ENCODE measurements at regions not wholly inside any gene's neighbourhood (a gene's known extent, or its start where the extent isn't known, plus 50 kb on each side); places are given as distances from the start of the nearest gene placed in this dataset.

- no peak overlapping the region for H2AFZ ChIP-seq (ENCODE audit: insufficient read depth, low read depth, low read length, poor library complexity, severe bottlenecking)
- no peaks in the 10 kb centered on the region for H3K27me3 ChIP-seq (ENCODE audit: control insufficient read depth in 2 of 2, insufficient read depth in 2 of 2, low read length in 2 of 2)
- Mint-ChIP-seq H3K27ac (no peak overlapping the region), H3K27me3 (ENCODE audit: low read depth in 3 of 3) (peaks cover 0 to 4% (median 3%) of the 10 kb centered on the region in 3 donors), H3K9me3 (peaks cover 0 to 5% (median 0%) of the 10 kb centered on the region in 7 donors), H3K36me3 (no peaks in the 10 kb centered on the region), H3K4me1 (no peaks in the 10 kb centered on the region), H3K4me3 (no peak overlapping the region)
- H3K9me3 ChIP-seq (replicated peaks in 1 of 2; ENCODE audit: control insufficient read depth in 1 of 2, insufficient read depth in 1 of 2, low read length in 2 of 2), result no peaks in the 10 kb centered on the region
- no peaks in the 10 kb centered on the region for H3K4me1 ChIP-seq (ENCODE audit: control insufficient read depth in 1 of 2, insufficient read depth in 2 of 2, low read length in 2 of 2)
- DNase-seq, result no peak
- H3K9ac ChIP-seq (ENCODE audit: insufficient read depth, low read length, poor library complexity, severe bottlenecking), result no peak overlapping the region
- no peak overlapping the region for H3K4me2 ChIP-seq (replicated peaks; ENCODE audit: extremely low read depth, low read length, poor library complexity, severe bottlenecking)
- WGBS (ENCODE audit: insufficient coverage), result no CpG with 5 or more reads among the region's 4 CpGs
- H3K27ac ChIP-seq (ENCODE audit: low read depth in 1 of 2, low read length in 2 of 2), result no peak overlapping the region
- intact Hi-C loops (cut with micrococcal nuclease), result no loop called here
- H3K4me3 ChIP-seq (replicated peaks in 1 of 3; ENCODE audit: low read depth in 2 of 3, low read length in 3 of 3), result no peak overlapping the region
- no peaks in the 10 kb centered on the region for H3K79me2 ChIP-seq (ENCODE audit: insufficient read depth, low read length)
- no peaks in the 10 kb centered on the region for H4K20me1 ChIP-seq (ENCODE audit: insufficient read depth, low read length)
- no peaks in the 10 kb centered on the region for H3K36me3 ChIP-seq (replicated peaks in 1 of 2; ENCODE audit: control insufficient read depth in 1 of 2, insufficient read depth in 2 of 2, low read length in 2 of 2)
- TF ChIP-seq CTCF (IDR thresholded peaks at IDR 0.05), result no peak
Observed at GRCh38 chr4:138473339-138473738, 231.2 kb upstream of the SLC7A11 start.

- no peak for DNase-seq
- peaks cover 19% of the 10 kb centered on the region for H3K4me1 Mint-ChIP-seq
- Histone ChIP-seq H3K4me2 (replicated peaks; ENCODE audit: extremely low read depth, low read length, poor library complexity, severe bottlenecking) (no peak overlapping the region), H3K79me2 (ENCODE audit: insufficient read depth, low read length) (no peaks in the 10 kb centered on the region), H2AFZ (ENCODE audit: insufficient read depth, low read depth, low read length, poor library complexity, severe bottlenecking) (no peak overlapping the region), H3K9me3 (replicated peaks in 1 of 2; ENCODE audit: control insufficient read depth in 1 of 2, insufficient read depth in 1 of 2, low read length in 2 of 2) (no peaks in the 10 kb centered on the region), H3K9ac (ENCODE audit: insufficient read depth, low read length, poor library complexity, severe bottlenecking) (no peak overlapping the region), H3K27ac (ENCODE audit: low read depth in 1 of 2, low read length in 2 of 2) (no peak overlapping the region), H3K4me1 (ENCODE audit: control insufficient read depth in 1 of 2, insufficient read depth in 2 of 2, low read length in 2 of 2) (peaks cover 15 to 23% of the 10 kb centered on the region in 2 donors), H3K4me3 (replicated peaks in 1 of 3; ENCODE audit: low read depth in 2 of 3, low read length in 3 of 3) (no peak overlapping the region), H3K27me3 (ENCODE audit: control insufficient read depth in 2 of 2, insufficient read depth in 2 of 2, low read length in 2 of 2) (no peaks in the 10 kb centered on the region), H4K20me1 (ENCODE audit: insufficient read depth, low read length) (no peaks in the 10 kb centered on the region), H3K36me3 (replicated peaks in 1 of 2; ENCODE audit: control insufficient read depth in 1 of 2, insufficient read depth in 2 of 2, low read length in 2 of 2) (no peaks in the 10 kb centered on the region)
- H3K27ac Mint-ChIP-seq, result no peak overlapping the region
- no peak for TF ChIP-seq CTCF (IDR thresholded peaks at IDR 0.05)
- no peak overlapping the region for H3K4me3 Mint-ChIP-seq
- WGBS (ENCODE audit: insufficient coverage), result 90% methylated on average over 1 of the region's 6 CpGs
- no peaks in the 10 kb centered on the region for H3K36me3 Mint-ChIP-seq
- intact Hi-C loops (cut with micrococcal nuclease), result no loop called here
- peaks cover 0 to 2% (median 0%) of the 10 kb centered on the region in 3 donors for H3K27me3 Mint-ChIP-seq (ENCODE audit: low read depth in 3 of 3)
- H3K9me3 Mint-ChIP-seq, result peaks cover 0 to 5% (median 1%) of the 10 kb centered on the region in 7 donors
Observed at GRCh38 chr4:138460477-138461414, 218.6 kb upstream of the SLC7A11 start.

All from CD14-positive monocyte (primary cell).